Activated CD8-positive, alpha-beta T cell treated with anti-CD3 and anti-CD28 coated beads, Interleukin-2, amount 10 ng/mL, durations not matched to agents 7 days and 5 days (primary cell): ENCODE measurements at regions not wholly inside any gene's neighbourhood (a gene's known extent, or its start where the extent isn't known, plus 50 kb on each side); places are given as distances from the start of the nearest gene placed in this dataset.
A peak's percentile ranks its signal among the peaks of the same experiment; 100 is the strongest.

Source experiments
- ATAC-seq: fragments of 150-1000 bp; cut with Tn5 transposase; one replicate; pipeline ENCODE4 v1.10.0; 2021; ENCODE audit warnings: moderate library complexity
- CTCF ChIA-PET: fragments of 350-600 bp; sonication (Branson Sonifier 250); formaldehyde crosslinking; loops from one replicate; lab custom pipeline; 2021; ENCODE audit warnings: antibody characterized with exemption; lab: Charles Lee
- POLR2A ChIA-PET: fragments of 350-600 bp; sonication (Branson Sonifier 250); formaldehyde crosslinking; loops from one replicate; lab custom pipeline; 2021; ENCODE audit warnings: antibody characterized with exemption; lab: Charles Lee
- DNase-seq: peaks from one replicate; pipeline ENCODE4 v3.0.0-alpha.2; 2020
- H3K27ac Mint-ChIP-seq: one replicate; pipeline ENCODE4 v1.8.0; 2021; ENCODE audit warnings: mild to moderate bottlenecking, mixed read lengths
- H3K27me3 Mint-ChIP-seq: one replicate; pipeline ENCODE4 v1.8.0; 2021; ENCODE audit warnings: low read depth, mixed read lengths
- H3K36me3 Mint-ChIP-seq: one replicate; pipeline ENCODE4 v1.8.0; 2021; ENCODE audit warnings: low read depth, mixed read lengths
- H3K4me1 Mint-ChIP-seq: one replicate; pipeline ENCODE4 v1.8.0; 2021; ENCODE audit warnings: low read depth, mixed read lengths
- H3K4me3 Mint-ChIP-seq: one replicate; pipeline ENCODE4 v1.8.0; 2021; ENCODE audit warnings: mild to moderate bottlenecking, mixed read lengths
- H3K9me3 Mint-ChIP-seq: one replicate; pipeline ENCODE4 v1.8.0; 2022; ENCODE audit warnings: mixed read lengths; ENCODE audit not compliant: insufficient read depth

DNA sequence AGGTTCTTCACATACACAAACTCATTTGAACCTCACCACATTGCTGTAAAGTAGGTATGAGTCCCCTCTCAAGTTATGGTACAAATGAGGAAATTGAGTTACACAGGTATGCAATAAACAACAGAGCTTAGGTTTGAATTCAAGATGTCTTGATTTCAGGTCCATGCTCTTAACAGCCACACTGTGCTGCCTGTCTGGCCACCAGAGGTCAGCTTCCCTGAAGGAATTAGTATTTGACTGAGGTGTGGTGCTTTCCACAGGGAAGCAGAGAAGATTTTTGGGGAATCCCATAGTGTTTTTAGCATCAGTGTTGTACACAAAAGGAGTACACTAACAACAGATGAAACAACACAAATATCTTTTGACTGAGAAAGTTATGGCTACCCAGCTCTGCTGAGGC is 94.4 kb upstream of the ITGA1 start:
- Mint-ChIP-seq H3K27me3 (peaks cover 4% of the 10 kb centered on the region), H3K9me3 (no peaks in the 10 kb centered on the region), H3K4me3 (no peak overlapping the region), H3K36me3 (no peaks in the 10 kb centered on the region), H3K4me1 (peaks cover 20% of the 10 kb centered on the region), H3K27ac (no peak overlapping the region)
- DNase-seq, result peak; percentile 54
- ChIA-PET CTCF (interaction anchor here (0.6 to 4.2 kb wide), 25 partner anchors 12 to 256 kb away, joined by 3 to 36 read pairs (median 5); partner anchors contain the start of genes ITGA1 and PELO), POLR2A (interaction anchor here (0.7 kb wide), 1 partner anchor 107 kb away, joined by 3 read pairs; no protein-coding TSS in a partner anchor)
- peak; percentile 55 for ATAC-seq

DNA sequence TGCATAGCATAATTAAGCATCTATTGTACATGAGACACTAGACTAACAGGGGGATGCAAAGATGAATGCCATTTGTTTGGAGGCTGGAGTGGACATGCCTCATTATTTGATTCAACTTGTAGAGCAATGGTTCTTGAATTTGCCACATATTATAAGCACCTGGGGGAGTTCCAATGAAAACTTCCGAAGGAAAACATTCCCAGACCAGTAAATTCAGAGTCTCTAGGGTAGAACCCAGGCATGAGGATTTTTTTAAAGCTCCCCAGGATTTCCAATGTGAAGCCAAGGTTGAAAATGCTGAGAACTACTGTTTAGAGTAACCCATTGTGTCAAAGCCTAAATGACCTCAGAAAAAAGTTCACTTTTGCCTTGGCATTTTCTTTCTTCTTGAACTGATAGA is 93.9 kb upstream of the ITGA1 start:
- no peaks in the 10 kb centered on the region for H3K9me3 Mint-ChIP-seq
- peaks cover 3% of the 10 kb centered on the region for H3K27me3 Mint-ChIP-seq
- DNase-seq (no peak), ATAC-seq (no peak)
- no peak overlapping the region for H3K4me3 Mint-ChIP-seq
- H3K36me3 Mint-ChIP-seq, result peaks cover under 1% of the 10 kb centered on the region
- CTCF ChIA-PET, result interaction anchor here (0.9 to 4.2 kb wide), 20 partner anchors 11 to 224 kb away, joined by 3 to 36 read pairs (median 6); partner anchors contain the start of genes ITGA1 and PELO
- POLR2A ChIA-PET, result interaction anchor here (0.7 kb wide), 1 partner anchor 106 kb away, joined by 3 read pairs; no protein-coding TSS in a partner anchor
- H3K27ac Mint-ChIP-seq, result no peak overlapping the region
- H3K4me1 Mint-ChIP-seq, result peaks cover 20% of the 10 kb centered on the region

DNA sequence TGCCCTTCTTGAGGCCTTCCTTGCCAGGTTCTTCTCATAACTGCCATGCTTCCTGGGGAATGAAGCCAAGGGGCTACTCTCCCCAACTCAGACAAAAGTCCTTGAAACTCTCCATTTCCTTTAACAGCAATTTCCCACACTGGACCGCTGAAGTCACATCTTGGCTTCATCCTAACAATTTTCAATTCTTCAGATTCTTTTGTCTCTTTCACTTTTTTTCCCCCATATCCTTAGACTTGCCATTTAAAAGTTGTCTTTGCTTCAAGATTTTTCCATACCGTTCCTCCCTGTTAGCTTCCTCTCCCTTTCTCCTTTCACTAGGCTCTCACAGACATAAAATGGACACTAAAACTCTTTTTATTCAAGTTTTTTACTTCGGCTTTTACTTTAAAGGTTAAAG is 93.1 kb upstream of the ITGA1 start:
- no peaks in the 10 kb centered on the region for H3K9me3 Mint-ChIP-seq
- ChIA-PET CTCF (interaction anchor here (1.8 to 3.8 kb wide), 6 partner anchors 11 to 106 kb away, joined by 5 to 36 read pairs (median 14); partner anchors contain the start of genes ITGA1 and PELO), POLR2A (no interaction called here)
- H3K4me1 Mint-ChIP-seq, result peaks cover 20% of the 10 kb centered on the region
- no peak overlapping the region for H3K4me3 Mint-ChIP-seq
- peaks cover 3% of the 10 kb centered on the region for H3K27me3 Mint-ChIP-seq
- ATAC-seq (no peak), DNase-seq (no peak)
- H3K27ac Mint-ChIP-seq, result no peak overlapping the region
- peaks cover 3% of the 10 kb centered on the region for H3K36me3 Mint-ChIP-seq

DNA sequence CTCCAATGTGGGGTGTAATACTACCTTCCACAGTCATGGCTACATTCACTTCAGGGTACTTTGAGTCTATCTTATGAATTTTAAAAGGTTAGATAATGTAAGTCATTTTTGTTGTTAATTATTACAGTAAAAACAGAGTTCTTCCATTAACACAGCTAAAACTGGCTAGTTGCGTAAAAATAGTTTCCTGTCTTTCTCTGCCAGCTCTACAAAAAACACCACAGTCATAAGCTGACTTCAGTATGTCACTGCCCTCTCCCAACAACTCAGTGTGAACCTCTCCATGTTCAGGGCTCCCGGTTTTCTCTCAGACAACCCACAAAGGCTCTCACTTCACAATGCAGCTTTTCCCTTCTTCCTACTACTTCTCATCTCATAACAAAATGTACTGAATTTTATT is 84.8 kb upstream of the ITGA1 start:
- Mint-ChIP-seq H3K36me3 (peaks cover 9% of the 10 kb centered on the region), H3K27ac (peak overlapping the region; percentile 14), H3K4me3 (no peak overlapping the region), H3K27me3 (no peaks in the 10 kb centered on the region), H3K4me1 (peaks cover 47% of the 10 kb centered on the region), H3K9me3 (no peaks in the 10 kb centered on the region)
- DNase-seq, result no peak
- ATAC-seq, result no peak
- ChIA-PET CTCF (interaction anchor here (5.1 kb wide), 1 partner anchor 9 kb away, joined by 20 read pairs; no protein-coding TSS in a partner anchor), POLR2A (no interaction called here)

DNA sequence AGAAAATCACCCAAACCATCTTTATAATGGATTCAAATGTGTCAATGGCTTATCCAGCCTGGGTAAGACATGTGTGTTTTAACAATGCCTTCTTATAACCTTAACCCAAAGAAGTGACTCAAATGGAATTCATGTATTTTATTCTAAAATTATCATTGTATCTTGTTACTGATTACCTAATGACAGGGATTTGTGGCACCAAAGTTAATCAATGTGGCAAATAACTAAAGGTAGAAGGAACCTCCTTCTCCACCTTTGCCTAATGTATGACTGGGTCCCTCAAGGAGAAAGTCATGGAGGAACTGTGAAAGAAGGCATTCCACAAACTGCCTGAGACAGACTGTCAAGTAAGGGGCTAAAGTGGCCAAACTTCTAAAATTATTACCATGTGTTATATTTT is 84.4 kb upstream of the ITGA1 start:
- Mint-ChIP-seq H3K36me3 (peaks cover 10% of the 10 kb centered on the region), H3K27me3 (no peaks in the 10 kb centered on the region), H3K4me3 (no peak overlapping the region), H3K4me1 (peaks cover 52% of the 10 kb centered on the region), H3K27ac (no peak overlapping the region), H3K9me3 (no peaks in the 10 kb centered on the region)
- ATAC-seq, result no peak
- ChIA-PET POLR2A (no interaction called here), CTCF (interaction anchor here (1.5 to 5.1 kb wide), 2 partner anchors 10 to 12 kb away, joined by 3 to 20 read pairs; no protein-coding TSS in a partner anchor)
- DNase-seq, result no peak

DNA sequence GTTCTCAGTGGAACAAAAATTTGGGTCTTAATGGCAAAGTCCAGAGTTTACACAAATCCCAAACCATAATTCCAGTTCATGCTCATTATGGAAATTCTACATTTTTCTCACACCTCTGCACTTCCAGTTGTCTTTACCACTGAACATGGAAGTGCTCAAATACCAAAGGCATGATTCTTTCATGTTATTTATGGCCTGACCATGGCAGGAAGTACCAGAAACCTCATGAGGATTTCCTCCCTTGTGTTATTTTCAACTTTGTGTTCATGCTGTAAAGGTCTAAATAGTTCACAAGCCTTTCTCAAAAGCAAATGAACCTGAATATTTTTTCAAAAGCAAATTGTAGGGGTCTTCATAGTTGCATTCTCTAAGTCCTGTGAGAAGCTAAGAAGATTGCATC is 82.0 kb upstream of the ITGA1 start:
- H3K9me3 Mint-ChIP-seq, result no peaks in the 10 kb centered on the region
- ATAC-seq (peak; percentile 38), DNase-seq (peak; percentile 37)
- peak overlapping the region; percentile 38 for H3K4me3 Mint-ChIP-seq
- H3K36me3 Mint-ChIP-seq, result peaks cover 9% of the 10 kb centered on the region
- no peaks in the 10 kb centered on the region for H3K27me3 Mint-ChIP-seq
- H3K4me1 Mint-ChIP-seq, result peaks cover 75% of the 10 kb centered on the region
- H3K27ac Mint-ChIP-seq, result peak overlapping the region; percentile 52
- ChIA-PET CTCF (interaction anchor here (1.3 to 5.1 kb wide), 3 partner anchors 12 to 300 kb away, joined by 3 to 20 read pairs (median 7); no protein-coding TSS in a partner anchor), POLR2A (no interaction called here)

DNA sequence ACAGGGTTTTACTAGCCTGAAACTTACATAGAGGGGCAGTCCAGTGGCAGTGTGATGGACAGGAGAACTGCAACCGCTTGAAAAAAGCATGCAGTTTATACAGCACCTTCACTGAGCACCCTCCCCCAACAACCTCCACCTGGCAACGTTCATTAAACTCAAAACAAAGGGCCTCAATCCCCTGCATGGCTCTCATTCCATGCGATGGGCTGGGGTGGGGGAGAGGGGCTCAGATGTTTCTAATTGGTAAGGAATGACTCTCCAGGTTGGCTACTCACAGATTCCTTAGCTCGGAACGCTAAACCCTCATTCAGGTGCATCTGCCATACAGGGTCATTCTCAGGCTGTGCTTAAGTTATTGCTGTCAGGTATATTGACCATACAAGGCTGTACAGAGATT is 80.9 kb upstream of the ITGA1 start:
- peaks cover 84% of the 10 kb centered on the region for H3K4me1 Mint-ChIP-seq
- DNase-seq (no peak), ATAC-seq (no peak)
- no peaks in the 10 kb centered on the region for H3K27me3 Mint-ChIP-seq
- H3K9me3 Mint-ChIP-seq, result no peaks in the 10 kb centered on the region
- H3K36me3 Mint-ChIP-seq, result peaks cover 13% of the 10 kb centered on the region
- no peak overlapping the region for H3K27ac Mint-ChIP-seq
- H3K4me3 Mint-ChIP-seq, result no peak overlapping the region
- CTCF ChIA-PET, result interaction anchor here (1.0 to 5.1 kb wide), 3 partner anchors 13 to 92 kb away, joined by 3 to 20 read pairs (median 7); no protein-coding TSS in a partner anchor
- POLR2A ChIA-PET, result no interaction called here

DNA sequence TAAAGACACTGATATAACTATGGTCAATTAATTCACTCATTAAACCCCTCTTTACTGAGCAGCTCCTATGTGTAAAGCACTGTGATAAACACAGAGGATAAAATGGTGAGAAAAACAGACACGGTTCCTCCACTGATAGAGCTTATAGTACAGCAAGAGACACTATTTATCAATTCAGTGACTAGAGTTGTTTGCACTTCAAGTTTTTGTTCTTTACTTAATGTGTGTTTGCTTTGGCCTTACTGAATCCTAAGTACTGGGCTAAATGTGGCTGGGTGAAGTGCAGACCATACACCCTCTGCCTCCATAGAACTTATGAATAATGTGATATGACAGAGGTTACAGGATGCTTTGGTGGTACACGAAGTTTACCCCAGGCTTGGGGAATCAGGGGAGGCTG is 80.1 kb upstream of the ITGA1 start:
- ATAC-seq (no peak), DNase-seq (no peak)
- ChIA-PET CTCF (interaction anchor here (1.0 to 5.1 kb wide), 3 partner anchors 14 to 92 kb away, joined by 3 to 20 read pairs (median 7); no protein-coding TSS in a partner anchor), POLR2A (no interaction called here)
- H3K36me3 Mint-ChIP-seq, result peaks cover 13% of the 10 kb centered on the region
- peaks cover 83% of the 10 kb centered on the region for H3K4me1 Mint-ChIP-seq
- no peak overlapping the region for H3K27ac Mint-ChIP-seq
- H3K27me3 Mint-ChIP-seq, result no peaks in the 10 kb centered on the region
- H3K9me3 Mint-ChIP-seq, result no peaks in the 10 kb centered on the region
- no peak overlapping the region for H3K4me3 Mint-ChIP-seq

DNA sequence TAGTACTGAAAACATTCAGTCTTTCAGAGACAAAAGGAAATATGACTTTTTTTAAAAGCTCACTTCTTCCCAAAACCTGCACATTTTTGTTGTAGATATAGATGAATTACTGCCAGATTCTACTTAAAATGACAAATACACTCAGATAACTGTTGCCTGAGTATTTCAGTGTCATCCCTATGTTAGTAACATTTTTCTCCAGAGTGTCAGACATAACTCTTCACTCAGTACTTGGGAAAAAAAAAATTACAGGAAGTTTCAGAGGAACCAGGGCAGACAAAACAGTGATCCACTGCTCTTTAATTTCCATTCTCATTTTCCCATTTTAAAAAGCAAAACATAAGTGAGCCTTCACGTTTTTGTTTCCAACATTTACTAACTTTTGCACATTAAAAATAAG is 79.3 kb upstream of the ITGA1 start:
- no peak overlapping the region for H3K27ac Mint-ChIP-seq
- ATAC-seq, result no peak
- peaks cover 84% of the 10 kb centered on the region for H3K4me1 Mint-ChIP-seq
- no peak overlapping the region for H3K4me3 Mint-ChIP-seq
- CTCF ChIA-PET, result interaction anchor here (1.9 kb wide), 1 partner anchor 15 kb away, joined by 9 read pairs; no protein-coding TSS in a partner anchor
- DNase-seq, result no peak
- H3K27me3 Mint-ChIP-seq, result no peaks in the 10 kb centered on the region
- H3K9me3 Mint-ChIP-seq, result no peaks in the 10 kb centered on the region
- peaks cover 17% of the 10 kb centered on the region for H3K36me3 Mint-ChIP-seq
- POLR2A ChIA-PET, result no interaction called here

DNA sequence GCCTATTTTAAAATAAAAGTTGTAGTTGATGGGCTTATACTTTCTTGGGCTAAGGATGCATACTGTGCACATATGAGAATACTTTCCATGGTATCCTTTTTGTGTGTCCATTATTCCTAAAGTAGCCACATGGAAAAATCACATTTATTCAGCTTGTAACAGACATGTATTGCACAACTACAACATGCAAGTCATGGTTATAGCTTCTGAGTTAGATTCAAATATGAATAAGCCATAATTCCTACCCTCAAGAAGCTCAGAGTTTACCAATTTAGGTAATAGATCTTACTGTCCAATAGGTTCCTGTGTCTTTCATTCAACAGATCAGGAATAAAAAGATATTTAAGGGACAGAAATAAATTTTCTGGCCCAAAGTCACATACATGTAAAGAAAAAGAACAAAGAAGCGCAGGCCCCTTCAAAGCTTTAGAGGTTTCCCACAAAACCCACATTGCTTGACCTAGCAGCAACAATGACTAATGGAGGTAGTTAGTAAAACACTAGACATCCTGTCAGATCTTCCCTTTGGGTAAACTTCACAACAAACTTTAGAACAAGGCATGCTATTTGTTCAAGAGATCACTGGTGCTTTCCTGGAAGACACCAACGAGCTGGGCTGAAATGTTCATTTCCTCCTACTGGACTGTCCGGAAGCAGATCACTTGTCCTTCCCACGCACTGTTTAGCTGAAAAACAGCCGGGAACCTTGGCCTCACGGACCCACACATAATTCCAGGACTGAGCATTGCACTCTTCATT is 78.4 kb upstream of the ITGA1 start:
- Mint-ChIP-seq H3K9me3 (peaks cover 2% of the 10 kb centered on the region), H3K4me3 (peak overlapping the region; percentile 51), H3K36me3 (peaks cover 14% of the 10 kb centered on the region), H3K27ac (peak overlapping the region; percentile 72), H3K4me1 (peaks cover 79% of the 10 kb centered on the region), H3K27me3 (no peaks in the 10 kb centered on the region)
- POLR2A ChIA-PET, result interaction anchor here (0.8 to 0.9 kb wide), 3 partner anchors 16 to 214 kb away, joined by 3 read pairs; no protein-coding TSS in a partner anchor
- peak; percentile 69 for DNase-seq
- CTCF ChIA-PET, result interaction anchor here (0.6 to 1.9 kb wide), 6 partner anchors 16 to 406 kb away, joined by 3 to 9 read pairs (median 4); no protein-coding TSS in a partner anchor
- peak; percentile 72 for ATAC-seq

DNA sequence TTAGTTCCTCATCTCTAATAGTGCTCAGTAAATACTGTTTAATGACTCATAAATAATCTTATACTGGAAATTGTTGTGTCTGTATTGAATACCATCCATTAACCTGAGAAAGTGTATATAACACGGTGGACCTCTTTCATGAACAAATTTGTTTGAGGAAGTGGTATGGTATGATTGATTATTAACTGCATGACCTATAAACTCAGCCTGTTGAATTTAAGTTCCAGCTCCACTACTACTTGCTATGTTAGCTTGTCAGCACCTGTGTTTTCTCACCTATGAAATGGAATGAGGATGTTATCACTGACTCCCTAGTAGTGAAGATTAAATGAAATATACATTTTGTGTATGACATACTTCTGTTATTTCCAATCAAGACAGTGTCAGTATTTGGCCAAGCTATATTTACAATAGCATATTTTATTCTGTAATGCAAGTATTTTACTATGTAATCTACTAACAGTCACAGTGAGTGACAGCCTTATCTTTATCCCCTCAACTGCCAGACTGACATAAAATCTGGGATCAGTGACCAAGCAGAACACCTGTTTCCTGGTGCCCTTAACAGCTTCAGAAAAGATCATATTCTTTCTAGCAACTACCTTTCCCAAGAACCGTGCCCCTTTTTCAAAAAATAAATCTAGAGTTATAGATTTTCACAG is 77.3 kb upstream of the ITGA1 start:
- Mint-ChIP-seq H3K9me3 (peaks cover 11% of the 10 kb centered on the region), H3K27ac (peak overlapping the region; percentile 72), H3K27me3 (no peaks in the 10 kb centered on the region), H3K4me1 (peaks cover 70% of the 10 kb centered on the region), H3K4me3 (peak overlapping the region; percentile 19), H3K36me3 (peaks cover 19% of the 10 kb centered on the region)
- ChIA-PET POLR2A (no interaction called here), CTCF (interaction anchor here (1.4 to 1.9 kb wide), 3 partner anchors 28 to 65 kb away, joined by 3 to 5 read pairs (median 4); no protein-coding TSS in a partner anchor)
- DNase-seq (no peak), ATAC-seq (no peak)
